ENCODE measurements at regions not wholly inside any gene's neighbourhood (a gene's known extent, or its start where the extent isn't known, plus 50 kb on each side); places are given as distances from the start of the nearest gene placed in this dataset.
"Not testable (repeated sequence)": the region's sequence is repeated elsewhere in the genome, so short reads cannot be mapped to it uniquely, and the experiment has no call there.

- no peak for DNase-seq (ENCODE audit: low spot score)
These were observed 59.9 kb downstream of the MINAR1 start for GRCh38 chr15:79492065-79492464.

GRCh38 chr15:79494384-79494909 lies 62.3 kb downstream of the MINAR1 start:
- no peak for DNase-seq (ENCODE audit: low spot score)

- DNase-seq (ENCODE audit: low spot score) = no peak
These were observed 63.0 kb downstream of the MINAR1 start for GRCh38 chr15:79494963-79495755.

- no peak for DNase-seq (ENCODE audit: low spot score)
These were observed 63.6 kb downstream of the MINAR1 start for GRCh38 chr15:79495775-79496174.

GRCh38 chr15:79496838-79497237 lies 64.7 kb downstream of the MINAR1 start:
- no peak for DNase-seq (ENCODE audit: low spot score)

- no peak for DNase-seq (ENCODE audit: low spot score)
These were observed 69.0 kb downstream of the MINAR1 start for GRCh38 chr15:79501086-79501485.

- no peak for DNase-seq (ENCODE audit: low spot score)
These were observed 73.8 kb downstream of the MINAR1 start for GRCh38 chr15:79505956-79506355.

GRCh38 chr15:79512844-79513243 lies 80.7 kb downstream of the MINAR1 start:
- not testable (repeated sequence) for DNase-seq (ENCODE audit: low spot score)

GRCh38 chr15:79513417-79513816 lies 81.3 kb downstream of the MINAR1 start:
- no peak for DNase-seq (ENCODE audit: low spot score)

- DNase-seq (ENCODE audit: low spot score) = no peak
These were observed 81.8 kb downstream of the MINAR1 start for GRCh38 chr15:79513940-79514339.

GRCh38 chr15:79515300-79516027 lies 83.3 kb downstream of the MINAR1 start:
- DNase-seq (ENCODE audit: low spot score) = no peak

- DNase-seq (ENCODE audit: low spot score) = no peak
These were observed 84.0 kb downstream of the MINAR1 start for GRCh38 chr15:79516155-79516554.

- DNase-seq (ENCODE audit: low spot score) = no peak
These were observed 84.5 kb downstream of the MINAR1 start for GRCh38 chr15:79516646-79517045.

GRCh38 chr15:79519628-79520027 lies 87.5 kb downstream of the MINAR1 start:
- no peak for DNase-seq (ENCODE audit: low spot score)

- no peak for DNase-seq (ENCODE audit: low spot score)
These were observed 88.5 kb downstream of the MINAR1 start for GRCh38 chr15:79520654-79521053.

GRCh38 chr15:79522656-79523055 lies 90.5 kb downstream of the MINAR1 start:
- DNase-seq (ENCODE audit: low spot score) = no peak

- no peak for DNase-seq (ENCODE audit: low spot score)
These were observed 91.1 kb downstream of the MINAR1 start for GRCh38 chr15:79523266-79523665.

- no peak for DNase-seq (ENCODE audit: low spot score)
These were observed 92.4 kb downstream of the MINAR1 start for GRCh38 chr15:79524531-79524930.

GRCh38 chr15:79526376-79526775 lies 94.2 kb downstream of the MINAR1 start:
- DNase-seq (ENCODE audit: low spot score) = no peak

GRCh38 chr15:79527821-79528220 lies 95.7 kb downstream of the MINAR1 start:
- DNase-seq (ENCODE audit: low spot score) = no peak

GRCh38 chr15:79529157-79529785 lies 97.1 kb downstream of the MINAR1 start:
- no peak for DNase-seq (ENCODE audit: low spot score)

- no peak for DNase-seq (ENCODE audit: low spot score)
These were observed 103.4 kb downstream of the MINAR1 start for GRCh38 chr15:79535536-79535935.

- no peak for DNase-seq (ENCODE audit: low spot score)
These were observed 106.4 kb downstream of the MINAR1 start for GRCh38 chr15:79538527-79538926.

Measured in RKO (cell line).